ENCODE measurements at regions not wholly inside any gene's neighbourhood (a gene's known extent, or its start where the extent isn't known, plus 50 kb on each side); places are given as distances from the start of the nearest gene placed in this dataset.

- DNase-seq (ENCODE audit: low read depth): no peak
- H3K4me3 ChIP-seq (ENCODE audit: control insufficient read depth, low read depth, low read length): no peak overlapping the region
- TF ChIP-seq CTCF (conservative IDR thresholded peaks at IDR 0.05; ENCODE audit: control insufficient read depth, insufficient read depth, low read depth, low read length): no peak
Measured at GRCh38 chr12:78483767-78484315, 380.7 kb upstream of the SYT1 start.

- DNase-seq (ENCODE audit: low read depth): no peak
- no peak overlapping the region for H3K4me3 ChIP-seq (ENCODE audit: control insufficient read depth, low read depth, low read length)
- no peak for TF ChIP-seq CTCF (conservative IDR thresholded peaks at IDR 0.05; ENCODE audit: control insufficient read depth, insufficient read depth, low read depth, low read length)
Measured at GRCh38 chr12:78489990-78490389, 374.6 kb upstream of the SYT1 start.

GRCh38 chr12:78490861-78491260, 373.7 kb upstream of the SYT1 start:
- no peak for TF ChIP-seq CTCF (conservative IDR thresholded peaks at IDR 0.05; ENCODE audit: control insufficient read depth, insufficient read depth, low read depth, low read length)
- no peak for DNase-seq (ENCODE audit: low read depth)
- no peak overlapping the region for H3K4me3 ChIP-seq (ENCODE audit: control insufficient read depth, low read depth, low read length)

GRCh38 chr12:78494911-78495310, 369.7 kb upstream of the SYT1 start:
- TF ChIP-seq CTCF (conservative IDR thresholded peaks at IDR 0.05; ENCODE audit: control insufficient read depth, insufficient read depth, low read depth, low read length): no peak

GRCh38 chr12:78501825-78502224, 362.7 kb upstream of the SYT1 start:
- no peak overlapping the region for H3K4me3 ChIP-seq (ENCODE audit: control insufficient read depth, low read depth, low read length)
- no peak for DNase-seq (ENCODE audit: low read depth)
- TF ChIP-seq CTCF (conservative IDR thresholded peaks at IDR 0.05; ENCODE audit: control insufficient read depth, insufficient read depth, low read depth, low read length): no peak

More at GRCh38 chr12:78494911-78495310, 369.7 kb upstream of the SYT1 start:
- peak; percentile 3 for DNase-seq (ENCODE audit: low read depth)
- H3K4me3 ChIP-seq (ENCODE audit: control insufficient read depth, low read depth, low read length): no peak overlapping the region

- H3K4me3 ChIP-seq (ENCODE audit: control insufficient read depth, low read depth, low read length): no peak overlapping the region
- no peak for DNase-seq (ENCODE audit: low read depth)
- TF ChIP-seq CTCF (conservative IDR thresholded peaks at IDR 0.05; ENCODE audit: control insufficient read depth, insufficient read depth, low read depth, low read length): no peak
Measured at GRCh38 chr12:78519422-78519821, 345.2 kb upstream of the SYT1 start.
